ENCODE measurements at regions not wholly inside any gene's neighbourhood (a gene's known extent, or its start where the extent isn't known, plus 50 kb on each side); places are given as distances from the start of the nearest gene placed in this dataset.

DNA sequence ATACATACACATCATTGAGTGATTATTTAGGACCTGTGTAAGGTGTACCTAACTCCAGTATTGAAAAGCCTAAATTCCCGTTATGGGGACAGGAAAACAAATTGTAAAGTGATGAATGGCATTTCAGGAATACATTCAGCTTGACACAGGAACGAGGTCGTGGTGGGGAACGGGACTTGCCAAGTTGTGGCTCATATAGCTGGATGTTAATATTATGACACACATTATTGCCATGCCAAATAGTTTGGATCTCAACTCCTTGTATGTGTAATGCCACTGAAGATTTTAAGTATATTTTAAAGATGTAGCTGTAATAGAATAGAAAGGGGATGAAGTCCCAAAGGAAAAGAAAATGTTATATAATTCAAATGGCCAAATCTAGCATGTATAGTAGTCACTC is 227.2 kb upstream of the GOLIM4 start:
- Histone ChIP-seq H3K79me2 (ENCODE audit: insufficient read depth, low read length) (no peaks in the 10 kb centered on the region), H3K27me3 (ENCODE audit: low read length) (no peaks in the 10 kb centered on the region), H3K4me2 (ENCODE audit: low read depth, low read length, poor library complexity, severe bottlenecking) (no peak overlapping the region), H3K36me3 (ENCODE audit: low read length) (no peaks in the 10 kb centered on the region), H4K20me1 (ENCODE audit: low read depth, low read length) (no peaks in the 10 kb centered on the region), H3K27ac (ENCODE audit: low read depth, low read length) (no peak overlapping the region), H3K9me3 (ENCODE audit: insufficient read depth, low read length) (no peaks in the 10 kb centered on the region), H3K9me2 (replicated peaks; ENCODE audit: insufficient read depth, low read length) (no peaks in the 10 kb centered on the region), H3K9ac (ENCODE audit: low read length) (no peak overlapping the region), H2AFZ (ENCODE audit: low read depth, low read length, severe bottlenecking) (no peak overlapping the region), H3F3A (ENCODE audit: insufficient read depth) (no peaks in the 10 kb centered on the region), H3K4me3 (ENCODE audit: insufficient read depth, low read length, poor library complexity, severe bottlenecking) (no peak overlapping the region)
- no peak for TF ChIP-seq EZH2phosphoT487 (conservative IDR thresholded peaks at IDR 0.05; ENCODE audit: low read length)
- no peak for TF ChIP-seq CTCF (IDR thresholded peaks at IDR 0.05; ENCODE audit: insufficient read depth, low read length, poor library complexity, severe bottlenecking)

GRCh38 chr3:168314166-168314565 is 218.4 kb upstream of the GOLIM4 start:
- no peaks in the 10 kb centered on the region for H4K20me1 ChIP-seq (ENCODE audit: low read depth, low read length)
- H3K9me2 ChIP-seq (replicated peaks; ENCODE audit: insufficient read depth, low read length): no peaks in the 10 kb centered on the region
- no peaks in the 10 kb centered on the region for H3F3A ChIP-seq (ENCODE audit: insufficient read depth)
- no peak overlapping the region for H3K4me3 ChIP-seq (ENCODE audit: insufficient read depth, low read length, poor library complexity, severe bottlenecking)
- no peaks in the 10 kb centered on the region for H3K79me2 ChIP-seq (ENCODE audit: insufficient read depth, low read length)
- TF ChIP-seq CTCF (IDR thresholded peaks at IDR 0.05; ENCODE audit: insufficient read depth, low read length, poor library complexity, severe bottlenecking): no peak
- no peak for TF ChIP-seq EZH2phosphoT487 (conservative IDR thresholded peaks at IDR 0.05; ENCODE audit: low read length)
- H3K4me2 ChIP-seq (ENCODE audit: low read depth, low read length, poor library complexity, severe bottlenecking): no peak overlapping the region
- no peaks in the 10 kb centered on the region for H3K9me3 ChIP-seq (ENCODE audit: insufficient read depth, low read length)
- no peaks in the 10 kb centered on the region for H3K27me3 ChIP-seq (ENCODE audit: low read length)
- no peak overlapping the region for H3K9ac ChIP-seq (ENCODE audit: low read length)
- H3K36me3 ChIP-seq (ENCODE audit: low read length): no peaks in the 10 kb centered on the region
- H2AFZ ChIP-seq (ENCODE audit: low read depth, low read length, severe bottlenecking): no peak overlapping the region
- H3K27ac ChIP-seq (ENCODE audit: low read depth, low read length): no peak overlapping the region

DNA sequence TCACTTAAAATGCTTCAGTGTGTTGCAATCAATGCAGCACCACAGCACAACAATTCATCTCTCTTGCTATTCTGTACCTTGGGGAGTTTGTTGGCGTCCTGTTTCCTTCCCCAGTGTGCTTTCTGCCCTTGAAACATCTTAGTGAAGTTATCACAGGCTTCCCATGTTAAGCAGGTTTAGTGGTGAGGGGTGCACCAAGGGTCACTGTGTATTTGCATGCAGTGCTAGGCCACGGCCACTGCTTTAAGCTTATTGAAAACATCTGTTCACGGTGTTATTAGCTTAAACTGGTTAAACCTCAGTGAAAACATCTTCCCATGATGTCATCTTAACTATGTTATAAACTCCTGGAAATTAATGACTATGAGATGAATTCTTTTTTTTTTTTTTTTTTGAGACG is 217.3 kb upstream of the GOLIM4 start:
- no peaks in the 10 kb centered on the region for H3F3A ChIP-seq (ENCODE audit: insufficient read depth)
- no peaks in the 10 kb centered on the region for H3K27me3 ChIP-seq (ENCODE audit: low read length)
- H3K27ac ChIP-seq (ENCODE audit: low read depth, low read length): no peak overlapping the region
- no peaks in the 10 kb centered on the region for H3K9me3 ChIP-seq (ENCODE audit: insufficient read depth, low read length)
- H3K4me3 ChIP-seq (ENCODE audit: insufficient read depth, low read length, poor library complexity, severe bottlenecking): no peak overlapping the region
- H3K9ac ChIP-seq (ENCODE audit: low read length): no peak overlapping the region
- H3K36me3 ChIP-seq (ENCODE audit: low read length): no peaks in the 10 kb centered on the region
- TF ChIP-seq EZH2phosphoT487 (conservative IDR thresholded peaks at IDR 0.05; ENCODE audit: low read length) (no peak), CTCF (IDR thresholded peaks at IDR 0.05; ENCODE audit: insufficient read depth, low read length, poor library complexity, severe bottlenecking) (no peak)
- no peak overlapping the region for H3K4me2 ChIP-seq (ENCODE audit: low read depth, low read length, poor library complexity, severe bottlenecking)
- H4K20me1 ChIP-seq (ENCODE audit: low read depth, low read length): no peaks in the 10 kb centered on the region
- H3K79me2 ChIP-seq (ENCODE audit: insufficient read depth, low read length): no peaks in the 10 kb centered on the region
- no peak overlapping the region for H2AFZ ChIP-seq (ENCODE audit: low read depth, low read length, severe bottlenecking)
- H3K9me2 ChIP-seq (replicated peaks; ENCODE audit: insufficient read depth, low read length): no peaks in the 10 kb centered on the region

- Histone ChIP-seq H3K79me2 (ENCODE audit: insufficient read depth, low read length) (no peaks in the 10 kb centered on the region), H4K20me1 (ENCODE audit: low read depth, low read length) (no peaks in the 10 kb centered on the region), H3K36me3 (ENCODE audit: low read length) (no peaks in the 10 kb centered on the region), H3K4me3 (ENCODE audit: insufficient read depth, low read length, poor library complexity, severe bottlenecking) (no peak overlapping the region), H3K9me3 (ENCODE audit: insufficient read depth, low read length) (no peaks in the 10 kb centered on the region), H3K9ac (ENCODE audit: low read length) (no peak overlapping the region), H3K4me2 (ENCODE audit: low read depth, low read length, poor library complexity, severe bottlenecking) (no peak overlapping the region), H3F3A (ENCODE audit: insufficient read depth) (no peaks in the 10 kb centered on the region), H3K27ac (ENCODE audit: low read depth, low read length) (no peak overlapping the region), H3K27me3 (ENCODE audit: low read length) (no peaks in the 10 kb centered on the region), H3K9me2 (replicated peaks; ENCODE audit: insufficient read depth, low read length) (no peaks in the 10 kb centered on the region), H2AFZ (ENCODE audit: low read depth, low read length, severe bottlenecking) (no peak overlapping the region)
- TF ChIP-seq CTCF (IDR thresholded peaks at IDR 0.05; ENCODE audit: insufficient read depth, low read length, poor library complexity, severe bottlenecking): no peak
- TF ChIP-seq EZH2phosphoT487 (conservative IDR thresholded peaks at IDR 0.05; ENCODE audit: low read length): no peak
These were observed 212.2 kb upstream of the GOLIM4 start for GRCh38 chr3:168307893-168308292.
